Esophagus squamous epithelium (tissue), 4 donors: ENCODE measurements at regions not wholly inside any gene's neighbourhood (a gene's known extent, or its start where the extent isn't known, plus 50 kb on each side); places are given as distances from the start of the nearest gene placed in this dataset.

Source experiments
- CTCF ChIP-seq, 6 experiments: fragments of 450-650 bp in 4 of 6; fragments of 200-600 bp in 2 of 6; sonication (generic) in 2 of 6; IDR thresholded peaks; one replicate each; pipeline ENCODE4 v1.5.1; 2016 to 2019; ENCODE audit warnings: antibody characterized with exemption in 6 of 6, mild to moderate bottlenecking in 4 of 6, moderate library complexity in 4 of 6
- POLR2A ChIP-seq, 4 donors: fragments of 450-650 bp; IDR thresholded peaks; one replicate each; pipeline ENCODE4 v1.6.1; 2017; ENCODE audit warnings: antibody characterized with exemption in 4 of 4, mild to moderate bottlenecking in 4 of 4, moderate library complexity in 3 of 4

GRCh38 chr6:22845467-22845866 is 276.1 kb downstream of the HDGFL1 start:
- TF ChIP-seq CTCF (IDR thresholded peaks at IDR 0.05) (no peak), POLR2A (IDR thresholded peaks at IDR 0.05) (no peak)
